Hematopoietic multipotent progenitor cell (in vitro differentiated cells): ENCODE measurements at regions not wholly inside any gene's neighbourhood (a gene's known extent, or its start where the extent isn't known, plus 50 kb on each side); places are given as distances from the start of the nearest gene placed in this dataset.
"Not testable (repeated sequence)": the region's sequence is repeated elsewhere in the genome, so short reads cannot be mapped to it uniquely, and the experiment has no call there.

ENCODE experiments used
- DNase-seq, 3 donors: peaks; one replicate each; pipeline ENCODE4 v3.0.0-alpha.2; 2011 to 2015; ENCODE audit warnings: low read depth in 2 of 3, low spot score in 2 of 3

DNA sequence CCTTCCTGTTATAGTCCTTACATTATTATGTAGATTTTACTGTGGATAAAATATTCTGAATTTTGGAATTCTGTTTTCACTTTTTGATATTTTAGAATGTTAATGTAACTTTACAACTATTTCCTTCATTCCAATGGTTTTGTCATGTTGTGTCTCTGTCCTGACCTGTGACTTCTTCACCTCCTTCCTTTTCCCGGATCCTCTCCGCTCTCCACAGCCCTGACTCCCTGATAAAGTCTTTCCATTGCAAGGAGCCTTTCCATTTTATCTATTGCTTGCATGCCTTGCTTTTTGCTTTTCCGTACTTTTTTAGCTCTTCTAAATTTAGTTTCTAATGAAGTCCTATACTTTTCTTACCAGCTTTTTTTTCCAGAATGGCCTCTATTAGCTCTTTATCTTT lies 117.6 kb upstream of the ARRDC3 start:
- no peak for DNase-seq

DNA sequence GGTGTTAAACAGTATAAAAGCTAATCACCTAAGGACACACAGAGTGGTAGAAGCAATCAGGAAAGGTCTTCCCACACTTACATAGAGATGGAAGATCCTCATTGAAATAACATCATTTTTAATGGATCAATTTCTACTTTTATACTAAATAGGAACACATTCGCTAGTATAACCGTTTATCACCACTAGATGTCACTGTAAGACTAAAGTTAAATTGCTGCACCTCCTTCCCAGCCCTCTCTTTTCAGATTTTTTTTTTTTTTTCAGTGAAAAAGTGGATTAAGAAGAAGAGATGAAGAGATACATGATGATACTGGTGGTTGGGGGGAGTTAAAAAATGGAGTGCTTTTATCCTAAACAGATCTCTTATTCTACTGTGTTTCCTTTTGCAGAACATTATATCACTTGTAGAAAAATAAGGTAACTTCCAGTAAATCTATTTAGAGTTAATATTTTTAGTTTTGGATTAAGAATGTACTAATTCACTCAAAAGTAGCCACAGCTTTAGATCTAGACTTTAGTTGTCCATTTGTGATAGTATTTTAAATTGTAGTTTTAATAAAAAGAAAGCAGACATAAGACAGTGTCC lies 116.9 kb upstream of the ARRDC3 start:
- peak in 2 of 3 donors; percentile 24 to 62 for DNase-seq

DNA sequence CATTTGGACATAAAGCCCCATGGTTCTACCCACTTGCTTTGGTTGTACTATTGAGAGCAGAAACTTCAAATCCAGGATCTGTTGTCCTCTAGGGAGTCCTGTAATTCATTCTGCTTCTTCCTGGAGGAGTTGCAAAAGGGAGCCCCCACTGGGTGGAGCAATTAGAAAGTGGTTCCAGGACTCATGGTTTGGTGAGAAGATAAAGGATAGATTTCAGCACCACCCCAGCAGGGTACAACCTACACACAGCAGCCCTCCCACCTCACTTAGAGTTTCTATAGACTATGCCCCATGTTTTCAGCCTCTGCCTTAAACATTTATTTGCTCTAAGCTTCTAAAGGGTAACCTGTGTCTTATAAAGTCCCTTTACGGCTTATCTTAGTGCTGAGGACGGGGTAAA lies 112.6 kb upstream of the ARRDC3 start:
- DNase-seq, result no peak

DNA sequence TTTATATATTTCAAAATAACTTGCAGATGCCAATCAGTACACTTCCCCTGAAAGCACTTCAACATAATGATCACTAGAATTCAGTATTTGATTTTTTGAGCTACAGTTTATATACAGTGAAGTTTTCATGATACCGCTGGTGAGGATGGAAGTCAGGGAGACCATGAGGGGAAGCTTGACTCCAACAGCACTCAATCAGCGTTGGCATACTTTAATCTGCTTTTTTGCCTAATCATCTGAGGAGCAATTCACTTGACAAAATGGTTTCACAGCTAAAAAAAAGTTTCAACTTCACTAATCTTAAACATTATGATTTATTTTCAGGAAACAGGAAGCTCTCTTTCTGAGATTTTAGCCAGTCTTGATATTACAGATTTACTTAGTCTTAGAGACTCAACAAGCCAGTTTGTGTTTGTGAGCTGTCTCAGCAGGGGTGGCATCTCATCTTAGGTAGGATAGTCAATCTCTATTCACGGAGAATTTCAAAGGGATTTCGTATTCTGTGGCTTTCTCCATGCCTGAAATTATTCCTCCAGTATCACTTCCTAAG lies 111.4 kb upstream of the ARRDC3 start:
- DNase-seq, result peak in 1 of 3 donors; percentile 21

DNA sequence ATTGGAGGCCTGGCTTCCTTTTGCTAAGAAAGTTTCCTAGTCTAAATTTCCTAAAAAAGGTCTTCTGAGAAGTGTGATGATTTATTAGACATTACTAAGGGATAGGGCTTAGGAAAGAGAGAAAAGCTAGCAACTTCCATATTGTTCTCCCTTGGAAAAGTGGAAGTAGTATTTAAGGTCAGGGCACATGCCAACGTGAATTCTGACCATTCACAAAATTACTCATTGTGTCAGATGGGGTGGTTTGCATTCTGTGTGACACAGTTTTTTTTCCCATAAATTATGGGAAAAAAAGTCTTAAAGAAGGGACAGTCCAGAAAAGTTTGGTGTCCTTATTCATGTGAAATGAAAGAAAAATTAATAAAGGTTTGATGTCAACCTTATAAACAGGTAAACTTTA lies 110.0 kb upstream of the ARRDC3 start:
- no peak for DNase-seq

DNA sequence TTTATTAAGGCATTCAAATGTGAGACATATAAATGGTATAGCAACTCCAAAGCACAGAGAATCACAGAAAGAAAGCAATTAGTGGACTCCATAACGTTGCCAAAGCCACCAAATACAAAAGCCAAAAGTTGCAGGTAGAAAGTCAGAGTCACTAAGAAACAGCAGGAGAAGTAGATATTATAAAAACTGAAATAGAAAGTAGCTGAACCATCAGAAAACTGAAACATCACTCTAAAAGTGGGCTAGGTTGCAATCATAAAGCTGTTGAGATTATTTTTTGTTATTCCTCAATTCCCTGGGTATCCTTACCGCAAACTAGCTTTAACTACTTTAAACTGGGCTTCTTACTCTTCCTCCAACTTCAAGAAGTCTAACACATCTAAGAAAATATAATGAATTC lies 108.1 kb upstream of the ARRDC3 start:
- DNase-seq, result no peak

DNA sequence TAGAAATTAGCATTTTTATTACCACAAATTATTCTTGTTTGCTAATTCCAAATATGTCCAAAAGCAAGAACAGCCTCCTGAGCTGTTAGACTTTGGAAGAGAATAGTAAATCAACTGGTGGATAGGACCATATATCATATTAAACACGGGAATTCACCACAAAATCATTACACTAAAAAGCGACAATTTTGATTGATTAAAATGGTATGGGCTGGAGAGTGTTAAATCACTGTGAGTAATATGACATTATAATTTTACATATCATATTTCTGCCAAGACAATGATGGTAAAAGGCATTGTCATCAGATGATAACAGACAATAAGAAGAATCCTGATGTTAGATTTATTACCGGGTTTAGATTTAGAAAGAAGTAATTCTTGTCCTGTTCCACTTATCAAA lies 107.2 kb upstream of the ARRDC3 start:
- no peak for DNase-seq

DNA sequence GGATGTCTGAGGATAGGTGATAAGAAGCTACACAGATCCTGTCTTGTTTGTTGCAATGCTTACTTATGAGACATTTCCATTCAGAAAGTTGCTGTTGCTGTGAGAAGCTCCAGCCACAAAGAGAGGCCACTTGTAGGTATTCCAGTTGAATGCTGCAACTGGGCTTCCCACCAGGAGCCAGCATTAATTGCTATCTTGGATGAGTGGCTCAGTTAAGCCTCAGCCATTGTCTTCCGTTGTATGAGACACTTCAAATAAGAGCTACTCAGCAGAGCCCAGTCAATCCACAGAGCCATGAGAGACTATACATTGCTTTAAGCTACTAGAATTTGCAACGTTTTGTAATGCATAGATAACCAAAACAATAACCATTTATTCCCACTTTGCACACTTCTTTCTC lies 104.3 kb upstream of the ARRDC3 start:
- no peak for DNase-seq

DNA sequence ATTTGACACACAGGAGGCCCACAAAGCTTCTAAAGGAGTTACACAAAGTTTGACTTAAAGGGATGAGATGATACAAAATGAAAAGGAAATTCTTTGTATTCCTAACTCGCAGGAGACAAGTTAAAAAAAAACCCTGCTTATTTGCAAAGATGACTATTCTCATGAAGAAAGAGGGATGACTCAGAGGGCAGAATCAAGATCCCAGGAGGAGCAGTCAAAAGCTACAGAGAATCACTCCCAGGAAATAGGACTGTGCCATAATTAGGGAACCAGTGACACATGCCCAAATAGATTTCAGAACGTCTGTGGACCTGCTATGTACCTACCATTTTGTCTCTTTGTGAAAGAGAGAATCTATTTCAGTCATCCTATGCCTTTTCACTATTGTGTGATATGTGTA lies 103.5 kb upstream of the ARRDC3 start:
- DNase-seq, result no peak

DNA sequence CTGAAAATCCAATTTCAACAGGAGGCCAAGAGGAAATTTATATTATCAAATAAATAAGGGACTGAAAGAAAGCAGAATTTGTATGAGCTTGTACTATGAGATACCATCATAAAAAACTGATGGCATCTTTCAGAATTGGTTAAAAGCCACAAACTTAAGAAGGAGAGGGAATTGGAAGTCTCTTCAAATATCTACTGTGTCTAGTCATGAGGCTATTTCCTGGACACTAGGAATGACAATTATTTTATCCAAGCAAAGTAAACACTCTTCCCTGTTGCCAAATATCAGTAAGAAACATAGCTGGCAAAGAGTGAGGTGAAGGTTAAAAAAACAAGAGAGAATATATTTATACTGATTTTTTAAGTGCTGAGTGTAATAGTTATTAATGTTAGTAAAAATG lies 101.5 kb upstream of the ARRDC3 start:
- no peak for DNase-seq

DNA sequence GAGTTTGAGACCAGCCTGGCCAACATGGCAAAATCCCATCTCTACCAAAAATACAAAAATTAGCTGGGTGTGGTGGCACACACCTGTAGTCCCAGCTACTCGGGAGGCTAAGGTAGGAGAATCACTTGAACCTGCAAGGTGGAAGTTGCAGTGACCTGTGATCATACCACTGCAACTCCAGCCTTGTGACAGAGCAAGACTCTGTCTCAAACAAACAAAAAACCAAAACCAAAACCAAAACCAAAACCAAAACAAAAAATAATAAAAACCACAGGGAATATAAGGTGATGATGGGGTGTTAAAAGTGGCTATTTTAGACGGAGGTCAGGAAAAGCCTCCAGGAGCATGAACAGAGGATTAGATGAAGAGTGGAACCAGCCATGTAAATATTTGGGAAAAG lies 96.3 kb upstream of the ARRDC3 start:
- DNase-seq, result not testable (repeated sequence)

DNA sequence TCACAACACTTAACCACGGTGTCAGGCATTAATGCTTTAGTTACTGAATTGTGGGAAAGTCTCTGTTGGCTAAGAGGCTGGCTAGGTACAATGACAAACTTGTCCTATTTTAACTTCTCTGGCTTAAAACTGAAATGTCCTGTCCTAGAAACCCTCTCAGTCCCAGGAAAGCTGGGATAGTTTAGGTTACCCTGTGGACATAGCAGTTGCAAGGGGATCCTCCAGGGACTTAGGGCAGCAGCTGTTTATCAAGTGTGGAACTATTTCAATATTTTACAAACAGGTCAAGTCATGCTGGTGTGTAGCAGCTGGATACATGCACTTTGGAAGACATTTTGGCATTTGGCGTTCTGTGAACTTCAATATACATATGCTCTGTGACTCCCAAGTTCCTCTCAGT lies 95.0 kb upstream of the ARRDC3 start:
- DNase-seq, result no peak

DNA sequence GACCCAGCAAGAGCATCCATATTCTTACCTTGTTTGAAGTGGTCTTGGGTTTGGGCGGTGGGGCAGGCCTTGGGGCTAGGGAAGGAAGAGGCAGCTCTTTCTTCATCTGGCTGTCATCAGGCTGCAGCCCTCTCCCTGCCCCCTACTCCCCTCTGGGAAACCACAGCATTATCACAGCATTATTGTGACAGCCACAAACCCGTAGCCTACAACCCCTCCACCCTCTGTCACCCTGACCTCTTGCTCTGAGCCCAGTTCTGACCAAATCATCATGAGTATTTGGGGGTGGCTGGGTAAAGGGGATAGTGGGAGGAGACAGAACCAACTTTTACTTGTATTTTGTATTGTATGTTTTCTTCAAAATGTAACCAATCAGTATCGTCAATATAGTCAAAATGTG lies 94.3 kb upstream of the ARRDC3 start:
- DNase-seq, result no peak

DNA sequence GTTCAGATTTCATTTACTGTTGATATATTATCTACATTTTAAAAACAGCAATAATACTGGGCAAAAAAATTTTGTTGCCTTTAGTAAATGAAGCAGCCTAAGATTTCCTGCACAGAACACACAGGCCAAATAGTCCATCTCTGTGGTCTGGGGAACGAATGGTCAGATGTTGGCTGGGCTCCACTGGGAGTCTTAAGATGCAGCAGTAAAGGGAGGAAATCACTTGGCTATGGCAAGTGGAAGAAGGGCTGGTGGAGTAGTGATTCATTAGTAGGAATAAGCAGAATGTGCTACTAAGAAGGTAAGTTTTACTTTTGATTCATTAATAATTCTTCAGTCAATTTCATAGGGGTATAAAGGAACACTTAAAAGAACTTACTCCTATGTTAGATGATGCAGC lies 91.1 kb upstream of the ARRDC3 start:
- DNase-seq, result no peak

DNA sequence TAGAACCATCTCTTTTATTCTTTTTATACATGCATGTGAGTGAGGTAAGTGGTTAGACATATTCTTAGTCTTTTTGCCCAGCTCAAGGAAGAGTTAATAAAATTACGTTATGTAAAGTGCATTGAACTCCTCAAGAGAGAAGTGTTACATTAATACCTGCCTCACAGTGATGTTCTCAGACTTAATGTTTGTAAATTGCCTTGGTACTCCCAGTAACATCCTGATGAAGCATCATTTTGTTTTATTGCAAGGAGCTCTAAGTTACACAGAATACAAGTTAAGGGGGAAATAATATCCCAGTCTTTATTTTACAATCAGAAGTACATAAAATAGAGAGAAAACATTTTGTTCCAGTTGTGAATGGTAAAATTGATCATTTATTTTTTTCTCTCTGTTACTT lies 89.5 kb upstream of the ARRDC3 start:
- no peak for DNase-seq

DNA sequence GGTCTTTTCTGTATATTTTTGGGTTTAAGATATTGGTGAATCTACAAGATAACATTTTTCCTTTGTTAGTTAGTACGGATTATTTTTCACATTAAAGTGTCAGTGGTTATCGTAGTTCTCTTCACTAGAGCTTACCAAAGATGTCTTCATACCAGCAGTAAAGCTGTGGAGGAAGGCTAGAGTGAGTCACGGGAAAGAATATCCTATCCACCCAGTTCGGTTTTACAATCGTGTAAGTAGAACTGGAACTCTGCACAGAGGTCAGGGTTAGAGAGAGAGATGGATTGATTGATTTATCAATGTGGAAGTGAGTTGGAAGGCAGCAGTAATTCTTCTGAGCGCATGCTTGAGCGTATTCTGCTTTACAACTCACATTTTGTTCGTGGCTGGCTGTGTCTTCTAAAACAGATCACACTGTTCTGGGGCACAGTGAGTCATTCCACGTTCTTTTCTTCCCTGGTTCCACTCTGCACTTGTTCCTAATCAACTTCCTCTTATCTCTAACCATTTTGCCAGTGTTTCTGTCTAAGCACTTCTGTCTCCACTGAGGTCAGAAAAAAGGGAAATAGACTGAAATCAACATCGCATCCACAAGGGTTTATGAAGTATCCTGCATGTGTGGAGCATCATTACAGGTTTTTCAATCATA lies 86.5 kb upstream of the ARRDC3 start:
- DNase-seq, result peak in 2 of 3 donors; percentile 44 to 66

DNA sequence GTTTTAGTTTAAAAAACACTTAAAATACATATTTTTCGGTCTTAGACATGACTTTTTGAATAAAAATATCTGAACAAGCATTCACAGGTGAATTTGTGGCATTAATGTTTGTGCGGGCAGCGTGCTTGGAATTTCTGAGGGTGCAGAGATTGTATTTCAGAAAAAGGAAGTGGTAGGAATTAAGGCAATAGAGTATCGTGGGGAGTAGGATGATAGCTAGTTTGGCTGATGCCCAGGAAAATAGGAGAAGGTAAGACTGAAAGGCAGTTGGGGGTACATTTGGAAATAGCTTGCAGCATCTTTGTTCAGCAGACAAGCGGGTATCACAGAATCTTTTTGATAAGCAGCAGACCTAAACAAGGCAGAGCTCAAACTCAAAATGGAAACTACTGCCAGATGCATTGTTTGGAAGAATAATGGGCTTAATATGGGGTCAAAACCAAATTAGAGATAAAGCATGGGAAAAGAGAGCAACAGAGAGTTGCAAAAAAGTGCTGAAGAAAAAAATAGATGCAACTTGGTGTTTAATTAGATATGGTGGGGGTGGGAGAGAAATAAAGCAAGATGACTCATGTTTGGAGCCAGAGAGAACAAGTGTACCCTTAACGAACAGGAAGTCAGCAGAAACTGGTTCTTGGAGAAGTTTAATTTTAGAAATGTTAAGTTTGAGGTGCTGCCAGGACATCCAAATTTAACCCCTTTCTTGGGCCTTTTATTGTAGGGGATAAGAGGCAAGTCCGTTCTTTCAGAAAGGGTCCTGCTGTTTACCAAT lies 85.7 kb upstream of the ARRDC3 start:
- peak in 2 of 3 donors; percentile 42 to 59 for DNase-seq

DNA sequence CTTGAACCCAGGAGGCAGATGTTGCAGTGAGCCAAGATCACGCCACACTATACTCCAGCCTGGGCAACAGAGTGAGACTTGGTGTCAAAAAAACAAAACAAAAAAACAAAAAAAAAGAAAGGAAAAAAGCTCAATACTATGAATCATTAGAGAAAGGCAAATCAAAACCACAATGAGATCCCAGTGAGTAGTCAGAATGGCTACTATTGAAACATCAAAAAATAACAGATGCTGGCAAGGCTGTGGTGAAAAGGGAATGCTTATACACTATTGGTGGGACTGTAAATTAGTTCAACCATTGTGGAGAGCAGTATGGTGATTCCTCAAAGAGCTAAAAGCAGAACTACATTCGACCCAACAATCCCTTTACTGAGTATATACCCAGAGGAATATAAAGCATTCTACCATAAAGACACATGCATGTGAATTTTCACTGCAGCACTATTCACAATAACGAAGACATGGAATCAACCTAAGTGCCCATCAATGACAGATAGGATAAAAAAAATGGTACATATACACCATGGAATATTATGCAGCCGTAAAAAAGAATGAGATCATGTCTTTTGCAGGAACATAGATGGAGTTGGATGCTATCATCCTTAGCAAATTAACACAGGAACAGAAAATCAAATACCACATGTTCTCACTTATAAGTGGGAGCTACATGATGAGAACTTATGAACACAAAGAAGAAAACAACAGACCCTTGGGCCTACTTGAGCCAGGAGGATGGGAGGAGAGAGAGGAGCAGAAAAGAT lies 81.9 kb upstream of the ARRDC3 start:
- DNase-seq, result no peak

DNA sequence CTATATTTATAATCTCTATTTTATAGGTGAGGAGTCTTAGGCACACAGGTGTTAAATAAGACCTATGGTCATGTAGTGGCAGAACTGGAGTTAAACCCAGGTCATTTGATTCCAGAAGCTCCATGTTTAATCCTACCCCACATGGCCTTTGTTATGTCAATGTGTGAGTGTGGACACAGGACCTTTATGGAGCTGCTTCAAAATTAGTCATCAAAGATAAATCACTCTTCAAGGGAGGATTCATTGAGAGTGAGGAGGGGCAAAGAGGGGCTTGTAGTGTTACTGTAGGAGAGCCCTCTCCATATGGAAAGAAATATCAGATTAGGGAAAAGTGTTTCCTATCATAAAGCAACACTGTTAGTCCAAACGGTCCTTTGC lies 74.6 kb upstream of the ARRDC3 start:
- no peak for DNase-seq

DNA sequence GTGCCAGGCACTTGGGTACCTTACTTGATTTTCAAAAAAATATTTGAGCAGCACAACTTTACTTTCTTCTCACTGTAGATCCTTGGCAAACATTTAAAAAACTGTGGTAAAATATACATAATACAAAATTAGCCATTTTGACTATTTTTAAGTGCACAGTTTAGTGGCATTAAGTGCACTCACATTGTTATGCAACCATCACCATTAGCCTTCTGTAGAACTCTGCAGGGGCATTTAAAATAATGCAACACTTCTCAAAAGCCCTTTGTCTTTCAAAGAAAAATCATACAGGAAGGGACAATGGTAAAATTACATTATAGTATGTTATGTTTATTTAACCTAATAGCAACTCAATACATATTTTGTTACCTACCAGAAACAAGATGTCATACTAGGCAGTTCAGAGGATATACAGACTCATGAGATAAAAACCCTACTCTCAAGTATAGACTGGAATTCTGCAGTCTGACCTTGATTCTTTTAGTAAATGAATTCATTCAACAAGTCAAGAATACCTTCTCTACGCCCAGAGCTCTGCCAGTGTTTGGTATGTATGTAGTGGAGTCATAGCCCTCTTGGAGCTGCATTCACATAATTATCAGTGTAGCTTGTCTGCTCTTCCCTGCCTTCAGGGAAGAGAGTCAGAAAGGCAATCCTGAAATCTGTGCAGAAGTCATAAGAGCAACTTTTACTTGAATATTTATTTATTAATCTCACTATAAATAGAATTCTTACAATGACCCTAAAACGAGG lies 74.0 kb upstream of the ARRDC3 start:
- DNase-seq, result no peak
